Stimulated activated naive B cell treated with anti-CD40 and anti-IgM and Interleukin-4, amounts not matched to agents 10 μg/mL and 1 μg/mL and 100 μg/mL, for 72 hours (primary cell): ENCODE measurements at regions not wholly inside any gene's neighbourhood (a gene's known extent, or its start where the extent isn't known, plus 50 kb on each side); places are given as distances from the start of the nearest gene placed in this dataset.
A peak's percentile ranks its signal among the peaks of the same experiment; 100 is the strongest.
"Not testable (repeated sequence)": the region's sequence is repeated elsewhere in the genome, so short reads cannot be mapped to it uniquely, and the experiment has no call there.

Experiments used
- ATAC-seq, 2 donors: fragments of 150-1000 bp; cut with Tn5 transposase; replicated peaks; 2 replicates each; pipeline ENCODE4 v1.10.0; 2021; ENCODE audit warnings: moderate library complexity in 1 of 2
- DNase-seq: peaks from one replicate; pipeline ENCODE4 v3.0.0; 2021
- H3K27ac Mint-ChIP-seq: one replicate; pipeline ENCODE4 v1.8.0; 2022; ENCODE audit warnings: mild to moderate bottlenecking, mixed read lengths
- H3K27me3 Mint-ChIP-seq, 2 donors: one replicate each; pipeline ENCODE4 v1.8.0; 2022; ENCODE audit warnings: mixed read lengths in 2 of 2
- H3K36me3 Mint-ChIP-seq, 2 donors: one replicate each; pipeline ENCODE4 v1.8.0; 2022; ENCODE audit warnings: mixed read lengths in 2 of 2, mild to moderate bottlenecking in 1 of 2
- H3K4me1 Mint-ChIP-seq, 2 donors: one replicate each; pipeline ENCODE4 v1.8.0; 2022; ENCODE audit warnings: mixed read lengths in 2 of 2, mild to moderate bottlenecking in 1 of 2
- H3K4me3 Mint-ChIP-seq, 2 donors: one replicate each; pipeline ENCODE4 v1.8.0; 2022; ENCODE audit warnings: mild to moderate bottlenecking in 2 of 2, mixed read lengths in 2 of 2, moderate library complexity in 1 of 2
- H3K9me3 Mint-ChIP-seq, 2 donors: one replicate each; pipeline ENCODE4 v1.8.0; 2022; ENCODE audit warnings: mixed read lengths in 2 of 2, mild to moderate bottlenecking in 1 of 2

- no peak for ATAC-seq
- DNase-seq: no peak
- peaks cover 0 to 4% of the 10 kb centered on the region in 2 donors for H3K27me3 Mint-ChIP-seq
- no peaks in the 10 kb centered on the region for H3K4me1 Mint-ChIP-seq
- H3K4me3 Mint-ChIP-seq: no peak overlapping the region
- H3K9me3 Mint-ChIP-seq: peaks cover 2 to 18% of the 10 kb centered on the region in 2 donors
- no peak overlapping the region for H3K27ac Mint-ChIP-seq
- H3K36me3 Mint-ChIP-seq: no peaks in the 10 kb centered on the region
Observed at GRCh38 chrX:65910899-65911298, 129.0 kb downstream of the VSIG4 start.

- DNase-seq (no peak), ATAC-seq (no peak)
- Mint-ChIP-seq H3K4me1 (no peaks in the 10 kb centered on the region), H3K36me3 (no peaks in the 10 kb centered on the region), H3K9me3 (peaks cover 2 to 4% of the 10 kb centered on the region in 2 donors), H3K27me3 (peaks cover 0 to 14% of the 10 kb centered on the region in 2 donors), H3K27ac (no peak overlapping the region), H3K4me3 (no peak overlapping the region)
Observed at GRCh38 chrX:65903750-65904149, 136.1 kb downstream of the VSIG4 start.

GRCh38 chrX:65902011-65902410, 137.9 kb downstream of the VSIG4 start:
- ATAC-seq (no peak), DNase-seq (no peak)
- Mint-ChIP-seq H3K4me3 (no peak overlapping the region), H3K27me3 (peaks cover 0 to 14% of the 10 kb centered on the region in 2 donors), H3K27ac (no peak overlapping the region), H3K4me1 (no peaks in the 10 kb centered on the region), H3K9me3 (peaks cover 4% of the 10 kb centered on the region in 2 donors), H3K36me3 (no peaks in the 10 kb centered on the region)

GRCh38 chrX:65900850-65901844, 138.7 kb downstream of the VSIG4 start:
- peaks cover 4% of the 10 kb centered on the region in 2 donors for H3K9me3 Mint-ChIP-seq
- peak in 1 of 2 donors; percentile 38 for ATAC-seq
- no peaks in the 10 kb centered on the region for H3K36me3 Mint-ChIP-seq
- H3K27me3 Mint-ChIP-seq: peaks cover 0 to 14% of the 10 kb centered on the region in 2 donors
- H3K4me3 Mint-ChIP-seq: no peak overlapping the region
- no peaks in the 10 kb centered on the region for H3K4me1 Mint-ChIP-seq
- DNase-seq: no peak
- no peak overlapping the region for H3K27ac Mint-ChIP-seq

GRCh38 chrX:65894133-65894532, 145.7 kb downstream of the VSIG4 start:
- DNase-seq (peak; percentile 11), ATAC-seq (peak; percentile 38 to 57)
- Mint-ChIP-seq H3K9me3 (peaks cover 6 to 8% of the 10 kb centered on the region in 2 donors), H3K27ac (peak overlapping the region; percentile 51), H3K4me1 (peaks cover 21 to 25% of the 10 kb centered on the region in 2 donors), H3K4me3 (no peak overlapping the region), H3K27me3 (peaks cover 0 to 12% of the 10 kb centered on the region in 2 donors), H3K36me3 (peaks cover 10 to 11% of the 10 kb centered on the region in 2 donors)

- H3K27me3 Mint-ChIP-seq: peaks cover 0 to 12% of the 10 kb centered on the region in 2 donors
Observed at GRCh38 chrX:65891817-65892216, 148.1 kb downstream of the VSIG4 start.

GRCh38 chrX:65888150-65888549, 151.7 kb downstream of the VSIG4 start:
- not testable (repeated sequence) for DNase-seq, H3K36me3 Mint-ChIP-seq, H3K27me3 Mint-ChIP-seq, ATAC-seq, H3K9me3 Mint-ChIP-seq, H3K4me3 Mint-ChIP-seq, H3K27ac Mint-ChIP-seq
- peaks cover 18 to 22% of the 10 kb centered on the region in 2 donors for H3K4me1 Mint-ChIP-seq

More at GRCh38 chrX:65891817-65892216, 148.1 kb downstream of the VSIG4 start:
- peaks cover 10 to 11% of the 10 kb centered on the region in 2 donors for H3K36me3 Mint-ChIP-seq
- not testable (repeated sequence) for DNase-seq, H3K27ac Mint-ChIP-seq, ATAC-seq, H3K9me3 Mint-ChIP-seq
- peaks cover 23 to 25% of the 10 kb centered on the region in 2 donors for H3K4me1 Mint-ChIP-seq
- peak overlapping the region in 1 of 2 donors; percentile 8 for H3K4me3 Mint-ChIP-seq

GRCh38 chrX:65883556-65883955, 156.3 kb downstream of the VSIG4 start:
- H3K9me3 Mint-ChIP-seq: peaks cover 0 to 4% of the 10 kb centered on the region in 2 donors
- H3K4me3 Mint-ChIP-seq: no peak overlapping the region
- ATAC-seq (no peak), DNase-seq (no peak)
- H3K4me1 Mint-ChIP-seq: peaks cover 5 to 9% of the 10 kb centered on the region in 2 donors
- H3K36me3 Mint-ChIP-seq: no peaks in the 10 kb centered on the region
- H3K27ac Mint-ChIP-seq: no peak overlapping the region
- H3K27me3 Mint-ChIP-seq: peaks cover 0 to 15% of the 10 kb centered on the region in 2 donors

- no peak for ATAC-seq
Observed at GRCh38 chrX:65879977-65880799, 159.7 kb downstream of the VSIG4 start.

GRCh38 chrX:65878456-65878855, 161.4 kb downstream of the VSIG4 start:
- DNase-seq: no peak
- peaks cover 0 to 37% of the 10 kb centered on the region in 2 donors for H3K27me3 Mint-ChIP-seq
- H3K4me3 Mint-ChIP-seq: no peak overlapping the region
- peaks cover 0 to 2% of the 10 kb centered on the region in 2 donors for H3K9me3 Mint-ChIP-seq
- H3K36me3 Mint-ChIP-seq: no peaks in the 10 kb centered on the region
- peaks cover 7 to 23% of the 10 kb centered on the region in 2 donors for H3K4me1 Mint-ChIP-seq
- H3K27ac Mint-ChIP-seq: no peak overlapping the region
- ATAC-seq: no peak

More at GRCh38 chrX:65879977-65880799, 159.7 kb downstream of the VSIG4 start:
- Mint-ChIP-seq H3K36me3 (no peaks in the 10 kb centered on the region), H3K27ac (no peak overlapping the region), H3K27me3 (peaks cover 0 to 22% of the 10 kb centered on the region in 2 donors), H3K4me3 (no peak overlapping the region), H3K9me3 (no peaks in the 10 kb centered on the region), H3K4me1 (peaks cover 3 to 17% of the 10 kb centered on the region in 2 donors)
- no peak for DNase-seq

- ATAC-seq (no peak), DNase-seq (no peak)
- no peak overlapping the region for H3K4me3 Mint-ChIP-seq
- peaks cover 0 to 38% of the 10 kb centered on the region in 2 donors for H3K27me3 Mint-ChIP-seq
- no peak overlapping the region for H3K27ac Mint-ChIP-seq
- peaks cover 0 to 2% of the 10 kb centered on the region in 2 donors for H3K9me3 Mint-ChIP-seq
- H3K36me3 Mint-ChIP-seq: no peaks in the 10 kb centered on the region
- peaks cover 6 to 22% of the 10 kb centered on the region in 2 donors for H3K4me1 Mint-ChIP-seq
Observed at GRCh38 chrX:65877953-65878352, 161.9 kb downstream of the VSIG4 start.

- ATAC-seq, H3K27ac Mint-ChIP-seq: not testable (repeated sequence)
- H3K4me1 Mint-ChIP-seq: peaks cover 13 to 38% of the 10 kb centered on the region in 2 donors
Observed at GRCh38 chrX:65875614-65876013, 164.3 kb downstream of the VSIG4 start.

GRCh38 chrX:65874765-65875164, 165.1 kb downstream of the VSIG4 start:
- no peak for DNase-seq
- no peak overlapping the region for H3K4me3 Mint-ChIP-seq
- ATAC-seq: no peak
- peaks cover 13 to 38% of the 10 kb centered on the region in 2 donors for H3K4me1 Mint-ChIP-seq
- H3K27ac Mint-ChIP-seq: no peak overlapping the region
- no peaks in the 10 kb centered on the region for H3K36me3 Mint-ChIP-seq
- peaks cover 0 to 2% of the 10 kb centered on the region in 2 donors for H3K9me3 Mint-ChIP-seq
- H3K27me3 Mint-ChIP-seq: peaks cover 0 to 37% of the 10 kb centered on the region in 2 donors

More at GRCh38 chrX:65875614-65876013, 164.3 kb downstream of the VSIG4 start:
- H3K36me3 Mint-ChIP-seq, H3K9me3 Mint-ChIP-seq, H3K4me3 Mint-ChIP-seq, DNase-seq: not testable (repeated sequence)
- peaks cover 0 to 39% of the 10 kb centered on the region in 2 donors for H3K27me3 Mint-ChIP-seq

- peaks cover 13 to 38% of the 10 kb centered on the region in 2 donors for H3K4me1 Mint-ChIP-seq
- ATAC-seq (no peak), DNase-seq (no peak)
- no peak overlapping the region for H3K27ac Mint-ChIP-seq
- H3K4me3 Mint-ChIP-seq: no peak overlapping the region
- peaks cover 0 to 32% of the 10 kb centered on the region in 2 donors for H3K27me3 Mint-ChIP-seq
- no peaks in the 10 kb centered on the region for H3K36me3 Mint-ChIP-seq
- H3K9me3 Mint-ChIP-seq: peaks cover 0 to 2% of the 10 kb centered on the region in 2 donors
Observed at GRCh38 chrX:65874110-65874509, 165.8 kb downstream of the VSIG4 start.
